ENCODE measurements at regions not wholly inside any gene's neighbourhood (a gene's known extent, or its start where the extent isn't known, plus 50 kb on each side); places are given as distances from the start of the nearest gene placed in this dataset.

- H3K36me3 ChIP-seq (ENCODE audit: low read depth, missing control alignments) = no peaks in the 10 kb centered on the region
- H3K4me3 ChIP-seq = no peak overlapping the region
- TF ChIP-seq POLR2A (IDR thresholded peaks at IDR 0.05) (no peak), CTCF (IDR thresholded peaks at IDR 0.05) (no peak)
- H3K9me3 ChIP-seq = no peaks in the 10 kb centered on the region
- no peak for DNase-seq
- intact Hi-C loops (cut with DNase I; ENCODE audit: low total_unique reads) = no loop called here
- H3K27me3 ChIP-seq = no peaks in the 10 kb centered on the region
- H3K27ac ChIP-seq = no peak overlapping the region
- H3K4me1 ChIP-seq = no peaks in the 10 kb centered on the region
Observed at GRCh38 chr5:101935086-101935485, 361.0 kb downstream of the SLCO4C1 start.

- DNase-seq = no peak
- no peaks in the 10 kb centered on the region for H3K27me3 ChIP-seq
- TF ChIP-seq CTCF (IDR thresholded peaks at IDR 0.05) (no peak), POLR2A (IDR thresholded peaks at IDR 0.05) (no peak)
- intact Hi-C loops (cut with DNase I; ENCODE audit: low total_unique reads) = no loop called here
- no peak overlapping the region for H3K4me3 ChIP-seq
- no peaks in the 10 kb centered on the region for H3K4me1 ChIP-seq
- no peaks in the 10 kb centered on the region for H3K9me3 ChIP-seq
- H3K36me3 ChIP-seq (ENCODE audit: low read depth, missing control alignments) = no peaks in the 10 kb centered on the region
- WGBS, 2 donors = 78 to 86% methylated on average over 3 of the region's 3 CpGs
- H3K27ac ChIP-seq = no peak overlapping the region
Observed at GRCh38 chr5:101932599-101932998, 363.5 kb downstream of the SLCO4C1 start.

GRCh38 chr5:101929628-101930027 lies 366.5 kb downstream of the SLCO4C1 start:
- no peak overlapping the region for H3K27ac ChIP-seq
- no peaks in the 10 kb centered on the region for H3K27me3 ChIP-seq
- H3K9me3 ChIP-seq = no peaks in the 10 kb centered on the region
- TF ChIP-seq POLR2A (IDR thresholded peaks at IDR 0.05) (no peak), CTCF (IDR thresholded peaks at IDR 0.05) (no peak)
- intact Hi-C loops (cut with DNase I; ENCODE audit: low total_unique reads) = no loop called here
- no peak overlapping the region for H3K4me3 ChIP-seq
- no peak for DNase-seq
- no peaks in the 10 kb centered on the region for H3K36me3 ChIP-seq (ENCODE audit: low read depth, missing control alignments)
- H3K4me1 ChIP-seq = no peaks in the 10 kb centered on the region

GRCh38 chr5:101917166-101917565 lies 378.9 kb downstream of the SLCO4C1 start:
- H3K27me3 ChIP-seq = no peaks in the 10 kb centered on the region
- H3K36me3 ChIP-seq (ENCODE audit: low read depth, missing control alignments) = no peaks in the 10 kb centered on the region
- WGBS, 2 donors = 43 to 44% methylated on average over 2 of the region's 2 CpGs
- TF ChIP-seq CTCF (IDR thresholded peaks at IDR 0.05) (no peak), POLR2A (IDR thresholded peaks at IDR 0.05) (no peak)
- H3K27ac ChIP-seq = no peak overlapping the region
- H3K9me3 ChIP-seq = no peaks in the 10 kb centered on the region
- H3K4me1 ChIP-seq = no peaks in the 10 kb centered on the region
- H3K4me3 ChIP-seq = no peak overlapping the region
- intact Hi-C loops (cut with DNase I; ENCODE audit: low total_unique reads) = no loop called here
- DNase-seq = no peak

GRCh38 chr5:101915554-101915953 lies 380.5 kb downstream of the SLCO4C1 start:
- intact Hi-C loops (cut with DNase I; ENCODE audit: low total_unique reads) = no loop called here
- DNase-seq = no peak
- H3K9me3 ChIP-seq = no peaks in the 10 kb centered on the region
- H3K4me3 ChIP-seq = no peak overlapping the region
- H3K27me3 ChIP-seq = no peaks in the 10 kb centered on the region
- no peak overlapping the region for H3K27ac ChIP-seq
- WGBS, 2 donors = 82 to 93% methylated on average over 7 of the region's 7 CpGs
- H3K4me1 ChIP-seq = no peaks in the 10 kb centered on the region
- TF ChIP-seq CTCF (IDR thresholded peaks at IDR 0.05) (no peak), POLR2A (IDR thresholded peaks at IDR 0.05) (no peak)
- H3K36me3 ChIP-seq (ENCODE audit: low read depth, missing control alignments) = no peaks in the 10 kb centered on the region

Data from testis (tissue), 2 donors.